K562 (cell line): ENCODE measurements at regions not wholly inside any gene's neighbourhood (a gene's known extent, or its start where the extent isn't known, plus 50 kb on each side); places are given as distances from the start of the nearest gene placed in this dataset.

Experiments
- ATAC-seq: fragments of 200-7000 bp; cut with Tn5 transposase; 3 replicates; pipeline ENCODE4 v1.9.1; 2020; ENCODE audit warnings: moderate library complexity
- BruUV-seq: library from RNA; stranded (reverse); fragments of 400-500 nt; replicated peaks from 2 replicates; lab custom pipeline; 2021; lab: Mats Ljungman, UMichigan
- CTCF ChIA-PET: fragments of 300-600 bp; formaldehyde crosslinking; extraction: SDS; loops from one replicate; lab custom pipeline; 2021; ENCODE audit warnings: low intra/inter-chr PET ratio; lab: Yijun Ruan, JAX
- POLR2A ChIA-PET: fragments of 300-600, 350-650 bp; sonication (Branson Sonifier 250); formaldehyde crosslinking; extraction: SDS; loops from one replicate; lab custom pipeline; 2021; ENCODE audit warnings: antibody characterized with exemption, inconsistent platforms; lab: Yijun Ruan, JAX
- DNase-seq, 4 experiments: peaks; one replicate each; pipeline versions ENCODE4 v3.0.0 to v3.0.0-alpha.2; 2011 to 2018; ENCODE audit warnings: low spot score in 3 of 4, mixed read lengths in 3 of 4; ENCODE audit errors: extremely low read depth in 1 of 4
- FAIRE-seq: peaks from 2 replicates; lab custom pipeline; 2011; peaks lifted over from hg19 to GRCh38; lab: Jason Lieb, UNC
- H2AFZ ChIP-seq: 2 replicates; pipeline ENCODE4 v1.6.0; 2011; ENCODE audit warnings: low read depth, low read length, control low read depth, inconsistent platforms
- H3K27ac ChIP-seq: fragments of 200-600 bp; 3 replicates; pipeline ENCODE4 v1.8.0; 2011; ENCODE audit warnings: low read depth, mild to moderate bottlenecking, control low read depth, inconsistent platforms, low read length, moderate library complexity, mixed read lengths; ENCODE audit errors: extremely low read depth
- H3K27me3 ChIP-seq, 2 experiments: fragments of 300-600 bp in 1 of 2; 2 replicates in 1 of 2; 3 replicates in 1 of 2; pipeline versions ENCODE4 v1.6.0 to v1.8.0; 2011; ENCODE audit warnings: inconsistent platforms in 2 of 2, low read length in 2 of 2, mild to moderate bottlenecking in 1 of 2, mixed read lengths in 1 of 2, moderate library complexity in 1 of 2; ENCODE audit not compliant: control insufficient read depth in 2 of 2, insufficient read depth in 2 of 2
- H3K36me3 ChIP-seq: fragments of 300-600 bp; 3 replicates; pipeline ENCODE4 v1.8.0; 2011; ENCODE audit warnings: mild to moderate bottlenecking, low read length, inconsistent platforms; ENCODE audit not compliant: control insufficient read depth, insufficient read depth
- H3K4me1 ChIP-seq, 2 experiments: fragments of 200-600 bp in 1 of 2; replicated peaks in 1 of 2; 2 replicates in 1 of 2; 3 replicates in 1 of 2; pipeline versions ENCODE4 v1.5.1 to v1.8.0; 2011; ENCODE audit warnings: inconsistent platforms in 2 of 2, low read length in 2 of 2, mild to moderate bottlenecking in 1 of 2, mixed read lengths in 1 of 2, moderate library complexity in 1 of 2; ENCODE audit not compliant: control insufficient read depth in 2 of 2, insufficient read depth in 2 of 2
- H3K4me2 ChIP-seq: 2 replicates; pipeline ENCODE4 v1.6.1; 2011; ENCODE audit warnings: low read length, control low read depth, inconsistent platforms, mixed read lengths; ENCODE audit not compliant: insufficient read depth
- H3K4me3 ChIP-seq: fragments of 200-600 bp; sonication (generic), shearing (Covaris generic); 2 replicates; pipeline ENCODE4 v1.5.1; 2016; ENCODE audit warnings: control low read depth, inconsistent platforms
- H3K79me2 ChIP-seq: fragments of 200-600 bp; 3 replicates; pipeline ENCODE4 v1.8.0; 2011; ENCODE audit warnings: low read length, inconsistent platforms; ENCODE audit not compliant: control insufficient read depth, insufficient read depth
- H3K9ac ChIP-seq, 2 experiments: 2 replicates each; pipeline versions ENCODE4 v1.6.0 to v1.6.1; 2011; ENCODE audit warnings: low read depth in 2 of 2, low read length in 2 of 2, control low read depth in 1 of 2, inconsistent platforms in 1 of 2, mild to moderate bottlenecking in 1 of 2, mixed read lengths in 1 of 2; ENCODE audit not compliant: insufficient read depth in 1 of 2
- H3K9me1 ChIP-seq: one replicate; pipeline ENCODE4 v1.6.0; 2011; ENCODE audit warnings: inconsistent platforms, mild to moderate bottlenecking, low read length, moderate library complexity; ENCODE audit not compliant: control insufficient read depth, insufficient read depth
- H3K9me3 ChIP-seq: replicated peaks from 2 replicates; pipeline ENCODE4 v1.5.1; 2011; ENCODE audit warnings: low read depth, low read length, inconsistent platforms; ENCODE audit not compliant: control insufficient read depth, insufficient read depth
- H4K20me1 ChIP-seq: replicated peaks from 2 replicates; pipeline ENCODE4 v1.6.1; 2011; ENCODE audit warnings: low read length, inconsistent platforms, mixed read lengths; ENCODE audit not compliant: control insufficient read depth, insufficient read depth
- E2F3 ChIP-seq: fragments of 250-450 bp; sonication (Bioruptor Pico); IDR thresholded peaks from 2 replicates; pipeline ENCODE4 v1.4.0; 2020; ENCODE audit warnings: mild to moderate bottlenecking
- HEY1 ChIP-seq: fragments of 250-450 bp; sonication (Bioruptor Pico); IDR thresholded peaks from 2 replicates; pipeline ENCODE4 v1.5.0; 2020; ENCODE audit warnings: mild to moderate bottlenecking, moderate library complexity, borderline replicate concordance
- PHF20 ChIP-seq: fragments of 450-650 bp; IDR thresholded peaks from 2 replicates; pipeline ENCODE4 v1.6.1; 2018; ENCODE audit not compliant: partially characterized antibody
- POLR2G ChIP-seq: fragments of 200-400 bp; formaldehyde crosslinking; IDR thresholded peaks from 2 replicates; pipeline ENCODE4 v1.6.1; 2017; ENCODE audit warnings: low read depth, mild to moderate bottlenecking, antibody characterized with exemption, low read length, moderate library complexity
- POLR3G ChIP-seq: IDR thresholded peaks from 2 replicates; pipeline ENCODE4 v1.6.1; 2011; ENCODE audit not compliant: insufficient read length, insufficient replicate concordance; ENCODE audit errors: extremely low read depth
- WHSC1 ChIP-seq: IDR thresholded peaks from one replicate; pipeline ENCODE4 v1.6.1; 2012; ENCODE audit warnings: low read length, control low read depth, inconsistent platforms
- ZNF282 ChIP-seq: sonication (generic); formaldehyde crosslinking; IDR thresholded peaks from 2 replicates; pipeline ENCODE4 v1.8.1; 2023; ENCODE audit warnings: missing genetic modification reagents
- ZNF431 ChIP-seq: sonication (generic); formaldehyde crosslinking; IDR thresholded peaks from 2 replicates; pipeline ENCODE4 v1.8.0; 2022; ENCODE audit warnings: mild to moderate bottlenecking, missing genetic modification reagents
- ZNF518B ChIP-seq: fragments of 250-450 bp; sonication (Bioruptor Pico); IDR thresholded peaks from 2 replicates; pipeline ENCODE4 v1.5.0; 2021; ENCODE audit warnings: mild to moderate bottlenecking, moderate library complexity
- ZNF668 ChIP-seq: fragments of 250-450 bp; sonication (Bioruptor Pico); IDR thresholded peaks from 2 replicates; pipeline ENCODE4 v1.8.0; 2022; ENCODE audit warnings: mild to moderate bottlenecking, inconsistent platforms
- ZSCAN29 ChIP-seq: fragments of 450-650 bp; IDR thresholded peaks from 2 replicates; pipeline ENCODE4 v1.6.1; 2017
- WGBS: fragments of 100-300 bp; shearing (Covaris generic); methylation state at CpG from one replicate; pipeline ENCODE4 v1.1.6; 2016; ENCODE audit warnings: low coverage, mixed read lengths; ENCODE audit not compliant: insufficient coverage; ENCODE audit errors: missing lambda C conversion rate; 5-methylcytosine and 5-hydroxymethylcytosine counted together
- in situ Hi-C: fragments of 300-500 bp; cut with MboI; formaldehyde crosslinking; loops from 4 replicates; pipeline ENCODE4 v1.15.0; 2018; ENCODE audit warnings: inconsistent platforms, mixed read lengths
- intact Hi-C: fragments of 100-400 bp; cut with micrococcal nuclease; formaldehyde crosslinking; loops from 2 replicates; pipeline ENCODE4 v1.14.2; 2022
- TF ChIP-seq, protein P1 (sequence below): sonication (generic); formaldehyde crosslinking; IDR thresholded peaks from 2 replicates; pipeline ENCODE4 v1.8.0; 2022; ENCODE audit warnings: missing genetic modification reagents, mild to moderate bottlenecking, borderline replicate concordance
- TF ChIP-seq, protein P2 (sequence below): sonication (generic); formaldehyde crosslinking; IDR thresholded peaks from 2 replicates; pipeline ENCODE4 v1.9.0; 2022; ENCODE audit warnings: mild to moderate bottlenecking, missing genetic modification reagents

DNA sequence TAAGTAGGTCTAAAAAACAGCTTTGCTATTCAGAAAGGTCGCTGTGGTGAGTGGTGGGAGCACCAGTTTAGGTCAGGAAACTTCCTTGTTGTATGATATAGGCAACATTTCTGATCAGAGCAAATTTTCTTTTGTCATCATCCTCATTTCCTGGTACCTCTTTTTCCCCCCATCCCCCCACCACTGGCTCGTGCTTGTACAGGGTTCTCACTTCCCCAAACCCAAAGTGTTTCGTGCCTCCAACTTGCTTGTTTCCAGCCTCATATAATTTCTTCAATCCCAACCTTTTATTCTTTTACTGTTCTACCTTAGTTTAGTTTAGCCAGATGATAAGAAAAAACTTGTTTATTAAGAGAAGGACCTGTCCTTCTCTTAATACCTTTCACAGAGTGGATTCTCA, 209.4 kb upstream of the JAG1 start:
- no peaks in the 10 kb centered on the region for H3K9me3 ChIP-seq
- BruUV-seq: no TSS peak
- CTCF ChIA-PET: no interaction called here
- no peak for FAIRE-seq
- no peaks in the 10 kb centered on the region for H3K9me1 ChIP-seq
- TF ChIP-seq E2F3 (CRISPR knock-in tag): no peak
- no peak for TF ChIP-seq POLR2G
- TF ChIP-seq POLR3G: no peak
- no peak for TF ChIP-seq WHSC1
- TF ChIP-seq ZNF282 (CRISPR knock-in tag): no peak
- TF ChIP-seq, protein P1, sequence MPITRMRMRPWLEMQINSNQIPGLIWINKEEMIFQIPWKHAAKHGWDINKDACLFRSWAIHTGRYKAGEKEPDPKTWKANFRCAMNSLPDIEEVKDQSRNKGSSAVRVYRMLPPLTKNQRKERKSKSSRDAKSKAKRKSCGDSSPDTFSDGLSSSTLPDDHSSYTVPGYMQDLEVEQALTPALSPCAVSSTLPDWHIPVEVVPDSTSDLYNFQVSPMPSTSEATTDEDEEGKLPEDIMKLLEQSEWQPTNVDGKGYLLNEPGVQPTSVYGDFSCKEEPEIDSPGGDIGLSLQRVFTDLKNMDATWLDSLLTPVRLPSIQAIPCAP: no peak
- in situ Hi-C loops (no loop called here), intact Hi-C loops (no loop called here)
- H3K4me3 ChIP-seq: no peak overlapping the region
- POLR2A ChIA-PET: no interaction called here
- H3K4me2 ChIP-seq: no peak overlapping the region
- H3K27me3 ChIP-seq: no peaks in the 10 kb centered on the region
- 0% methylated on average over 3 of the region's 3 CpGs for WGBS
- H3K4me1 ChIP-seq: no peaks in the 10 kb centered on the region
- ATAC-seq: no peak
- no peak for DNase-seq
- H4K20me1 ChIP-seq: no peaks in the 10 kb centered on the region
- no peaks in the 10 kb centered on the region for H3K79me2 ChIP-seq
- H3K36me3 ChIP-seq: no peaks in the 10 kb centered on the region
- H3K27ac ChIP-seq: no peak overlapping the region
- H3K9ac ChIP-seq: no peak overlapping the region
- H2AFZ ChIP-seq: no peak overlapping the region

DNA sequence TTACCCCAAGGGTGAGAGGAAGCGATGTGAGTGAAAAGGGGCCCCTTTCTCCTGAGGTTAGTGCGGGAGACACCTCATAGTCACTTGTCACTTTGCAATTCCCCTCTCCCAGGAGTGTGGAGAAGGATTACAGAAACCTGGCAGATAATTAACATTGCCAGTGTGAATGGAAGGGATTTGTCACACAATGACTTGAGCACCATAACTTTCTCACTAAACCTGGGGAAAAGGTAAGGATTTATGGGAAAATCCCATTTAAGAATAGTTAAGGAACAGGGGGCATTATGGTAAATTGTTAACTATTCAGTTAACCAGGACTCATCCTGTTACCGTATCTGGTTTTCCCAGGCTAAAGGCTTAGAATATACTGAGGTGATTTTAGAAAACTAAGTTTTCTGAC, 219.5 kb upstream of the JAG1 start:
- no peaks in the 10 kb centered on the region for H4K20me1 ChIP-seq
- intact Hi-C loops (no loop called here), in situ Hi-C loops (no loop called here)
- no peak for FAIRE-seq
- no peaks in the 10 kb centered on the region for H3K79me2 ChIP-seq
- H3K4me1 ChIP-seq: no peaks in the 10 kb centered on the region
- no peak overlapping the region for H3K27ac ChIP-seq
- H2AFZ ChIP-seq: no peak overlapping the region
- no peak for DNase-seq
- 0% methylated on average over 3 of the region's 3 CpGs for WGBS
- no peaks in the 10 kb centered on the region for H3K36me3 ChIP-seq
- TF ChIP-seq, protein P2, sequence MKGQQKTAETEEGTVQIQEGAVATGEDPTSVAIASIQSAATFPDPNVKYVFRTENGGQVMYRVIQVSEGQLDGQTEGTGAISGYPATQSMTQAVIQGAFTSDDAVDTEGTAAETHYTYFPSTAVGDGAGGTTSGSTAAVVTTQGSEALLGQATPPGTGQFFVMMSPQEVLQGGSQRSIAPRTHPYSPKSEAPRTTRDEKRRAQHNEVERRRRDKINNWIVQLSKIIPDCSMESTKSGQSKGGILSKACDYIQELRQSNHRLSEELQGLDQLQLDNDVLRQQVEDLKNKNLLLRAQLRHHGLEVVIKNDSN (CRISPR knock-in tag): no peak
- TF ChIP-seq ZSCAN29 (no peak), ZNF431 (CRISPR knock-in tag) (no peak), PHF20 (no peak), ZNF518B (CRISPR knock-in tag) (no peak), HEY1 (CRISPR knock-in tag) (no peak), ZNF668 (no peak)
- no peaks in the 10 kb centered on the region for H3K9me1 ChIP-seq
- ChIA-PET POLR2A (no interaction called here), CTCF (no interaction called here)
- H3K4me2 ChIP-seq: no peak overlapping the region
- H3K9me3 ChIP-seq: no peaks in the 10 kb centered on the region; the same call in 1 of the 2 replicates
- H3K9ac ChIP-seq: no peak overlapping the region
- H3K27me3 ChIP-seq: no peaks in the 10 kb centered on the region
- no TSS peak for BruUV-seq
- H3K4me3 ChIP-seq: no peak overlapping the region
- ATAC-seq: no peak
